ENCODE measurements at regions not wholly inside any gene's neighbourhood (a gene's known extent, or its start where the extent isn't known, plus 50 kb on each side); places are given as distances from the start of the nearest gene placed in this dataset.
"Not testable (repeated sequence)": the region's sequence is repeated elsewhere in the genome, so short reads cannot be mapped to it uniquely, and the experiment has no call there.

DNA sequence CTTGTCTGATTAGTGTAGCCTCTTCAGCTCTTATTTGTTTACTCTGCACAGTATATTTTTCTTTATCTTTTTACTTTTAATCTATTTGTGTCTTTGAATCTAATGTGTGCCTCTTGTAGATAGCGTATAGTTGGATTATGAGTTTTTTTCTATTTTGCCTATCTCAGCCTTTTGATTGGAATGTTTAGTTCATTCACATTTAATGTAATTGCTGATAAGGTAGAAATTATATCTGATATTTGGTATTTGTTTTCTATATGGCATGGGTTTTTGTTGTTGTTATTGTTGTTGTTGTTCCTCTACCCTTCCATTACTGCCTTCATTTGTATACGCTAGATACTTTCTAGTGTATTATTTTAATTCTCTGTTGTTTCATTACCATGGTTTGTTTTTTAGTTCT is 131.7 kb upstream of the GRIK3 start:
- no peak for DNase-seq

DNA sequence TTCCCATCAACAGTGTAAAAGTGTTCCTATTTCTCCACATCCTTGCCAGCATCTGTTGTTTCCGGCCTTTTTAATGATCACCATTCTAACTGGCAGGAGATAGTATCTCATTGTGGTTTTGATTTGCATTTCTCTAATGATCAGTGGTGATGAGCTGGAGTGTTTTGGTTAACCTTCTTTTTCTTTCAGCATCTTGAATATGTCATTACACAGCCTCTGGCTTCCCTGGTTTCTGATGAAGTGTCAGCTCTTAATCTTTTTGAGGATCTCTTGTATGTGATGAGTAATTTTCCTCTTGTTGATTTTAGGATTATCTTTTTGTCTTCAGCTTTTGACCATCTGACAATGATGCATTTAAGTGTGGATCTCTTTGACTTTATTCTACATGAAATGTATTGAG is 133.2 kb upstream of the GRIK3 start:
- DNase-seq = no peak

DNA sequence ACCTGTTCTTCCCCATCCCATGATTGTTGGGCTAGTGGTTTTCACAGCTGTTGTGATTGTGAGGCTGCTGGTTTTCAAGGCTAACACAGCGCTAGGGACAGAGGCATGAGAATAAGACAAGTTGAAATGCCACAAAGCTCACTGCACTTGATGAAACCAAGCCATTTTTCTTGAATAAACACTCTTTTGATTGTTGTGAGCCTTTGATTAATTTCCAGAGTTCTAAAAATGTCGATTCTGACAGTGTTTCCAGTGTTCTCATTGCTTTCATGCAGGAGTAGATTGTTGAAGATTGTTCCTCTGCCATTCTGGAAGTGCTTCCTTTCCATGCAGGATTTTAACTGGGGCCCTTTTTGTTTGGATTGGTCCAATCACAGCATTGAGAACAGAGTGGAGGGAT is 134.9 kb upstream of the GRIK3 start:
- DNase-seq = no peak

DNA sequence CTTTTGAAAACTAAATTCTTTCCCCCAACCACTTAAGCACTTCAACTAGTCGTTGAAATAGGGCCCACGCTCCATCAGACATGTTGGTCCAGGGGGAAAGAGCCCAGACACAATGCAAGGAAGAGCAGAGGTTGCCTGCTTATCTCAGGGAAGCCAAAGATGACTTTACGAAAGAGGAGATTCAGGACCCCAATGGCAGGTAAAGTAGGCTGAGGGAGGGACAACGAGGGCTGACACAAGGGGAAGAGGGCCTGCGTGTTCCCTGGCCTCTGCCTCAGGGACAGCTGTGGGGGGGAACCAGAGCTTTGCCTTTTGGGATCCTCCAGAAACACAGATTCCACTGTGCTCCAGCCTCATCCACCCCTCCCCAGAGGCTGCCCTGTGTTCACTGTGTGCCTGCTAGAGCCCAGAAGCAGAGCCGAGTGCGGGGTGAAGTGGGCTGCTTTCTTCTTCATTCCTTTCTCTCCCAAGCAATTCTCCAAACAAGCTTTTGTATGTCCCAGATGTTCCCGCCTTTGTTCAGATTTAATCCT is 135.5 kb upstream of the GRIK3 start:
- DNase-seq = no peak

DNA sequence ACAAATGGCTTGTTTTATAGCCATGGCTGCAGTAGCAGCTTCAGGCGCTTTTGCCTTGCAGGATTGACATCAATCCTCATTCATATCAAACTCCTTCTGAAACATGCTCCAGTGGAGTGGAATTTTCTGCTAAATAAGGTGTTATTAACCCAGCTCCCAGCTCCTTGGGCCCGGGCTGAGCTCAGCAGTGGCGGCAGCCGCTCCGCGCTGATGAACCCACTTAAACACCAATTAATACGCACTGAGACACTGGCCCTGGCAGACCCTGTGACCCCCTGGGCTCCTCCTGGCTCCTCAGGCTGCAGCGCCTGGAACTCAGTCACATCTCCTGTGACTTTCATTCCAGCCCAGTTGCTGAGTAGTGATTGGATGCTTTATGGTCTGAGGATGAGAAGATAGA is 137.4 kb upstream of the GRIK3 start:
- DNase-seq = no peak

DNA sequence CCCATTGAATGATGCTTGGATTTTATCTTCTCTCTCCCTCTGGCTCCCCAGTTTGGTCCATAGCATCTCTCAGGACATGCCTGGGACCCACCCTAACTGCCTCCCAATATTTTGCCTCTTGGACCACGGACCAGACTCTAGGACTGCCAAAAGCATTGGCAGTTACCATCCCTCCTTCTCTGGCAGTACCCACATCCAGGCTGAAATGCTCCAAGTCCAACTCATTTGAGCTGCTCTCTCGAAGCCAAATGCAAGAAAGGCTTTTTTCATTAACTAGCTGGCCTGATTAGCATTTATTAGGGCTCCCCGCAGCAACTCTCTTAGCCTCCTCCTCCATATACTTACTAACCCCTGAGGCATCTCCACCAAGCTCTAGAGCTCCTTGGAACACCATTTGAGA is 140.0 kb upstream of the GRIK3 start:
- DNase-seq = no peak

DNA sequence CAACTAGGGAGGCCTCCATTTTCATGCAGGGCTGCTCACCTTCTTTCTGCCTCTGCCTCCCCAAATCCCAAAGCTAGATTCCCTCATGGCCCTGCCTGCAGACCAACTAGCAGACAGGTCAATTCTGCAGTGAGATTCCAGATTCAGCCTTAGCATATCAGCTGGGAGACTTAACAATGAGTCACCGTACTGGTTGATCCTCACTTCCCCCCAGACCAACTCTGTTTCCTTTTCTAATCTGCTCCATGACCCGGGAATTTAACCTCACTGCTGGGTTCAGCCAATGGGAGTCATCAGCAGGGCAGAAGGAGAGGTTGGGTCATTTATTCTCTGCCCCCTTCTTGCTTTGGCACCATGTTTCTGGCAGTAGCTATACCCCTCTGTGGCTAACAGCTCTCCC is 140.6 kb upstream of the GRIK3 start:
- no peak for DNase-seq

DNA sequence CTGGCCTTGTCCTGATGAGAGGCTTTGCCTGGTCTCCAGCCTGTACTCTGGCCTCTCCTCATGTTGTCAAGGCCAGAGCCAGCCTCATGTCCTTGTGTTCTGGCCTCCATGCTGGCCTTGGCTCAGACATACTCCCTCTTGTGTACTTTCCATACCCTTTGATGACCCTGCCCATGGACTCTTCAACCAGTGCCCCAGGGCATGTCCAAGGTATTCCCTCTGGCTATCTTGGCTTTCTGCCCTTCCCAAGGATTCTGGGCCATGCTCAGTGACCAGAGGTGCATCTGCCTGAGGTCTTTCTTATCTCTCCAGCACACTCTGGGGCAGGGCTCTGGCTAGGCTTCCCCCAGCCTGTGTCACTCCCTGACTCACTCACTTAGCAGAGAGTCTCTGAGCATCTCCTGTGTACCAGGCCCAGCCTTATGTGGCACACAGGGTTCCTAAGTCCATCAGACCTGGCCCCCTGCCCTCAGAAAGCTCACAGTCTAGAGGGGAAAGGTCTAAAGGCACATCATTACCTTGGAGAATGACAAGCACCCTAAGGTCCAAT is 141.4 kb upstream of the GRIK3 start:
- DNase-seq = no peak

DNA sequence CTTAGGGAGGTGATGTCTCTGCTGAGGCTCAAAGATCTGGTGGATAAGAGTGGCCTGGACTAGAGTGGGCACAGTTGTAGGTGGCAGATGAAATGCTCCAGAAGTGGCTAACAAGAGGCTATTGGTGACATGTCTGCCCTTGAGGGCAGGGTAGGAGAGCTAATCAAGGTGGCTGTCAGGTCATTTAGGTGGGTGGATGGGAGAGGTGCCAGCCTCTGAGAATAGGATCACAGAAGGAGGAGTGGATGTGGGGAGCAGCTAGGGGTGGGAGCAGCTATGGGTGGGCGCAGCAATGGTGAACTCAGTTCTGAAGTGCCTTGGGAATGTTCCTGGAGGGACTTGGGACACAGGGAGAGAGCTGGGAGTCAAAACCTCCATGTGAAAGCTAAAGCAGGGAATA is 142.0 kb upstream of the GRIK3 start:
- no peak for DNase-seq

DNA sequence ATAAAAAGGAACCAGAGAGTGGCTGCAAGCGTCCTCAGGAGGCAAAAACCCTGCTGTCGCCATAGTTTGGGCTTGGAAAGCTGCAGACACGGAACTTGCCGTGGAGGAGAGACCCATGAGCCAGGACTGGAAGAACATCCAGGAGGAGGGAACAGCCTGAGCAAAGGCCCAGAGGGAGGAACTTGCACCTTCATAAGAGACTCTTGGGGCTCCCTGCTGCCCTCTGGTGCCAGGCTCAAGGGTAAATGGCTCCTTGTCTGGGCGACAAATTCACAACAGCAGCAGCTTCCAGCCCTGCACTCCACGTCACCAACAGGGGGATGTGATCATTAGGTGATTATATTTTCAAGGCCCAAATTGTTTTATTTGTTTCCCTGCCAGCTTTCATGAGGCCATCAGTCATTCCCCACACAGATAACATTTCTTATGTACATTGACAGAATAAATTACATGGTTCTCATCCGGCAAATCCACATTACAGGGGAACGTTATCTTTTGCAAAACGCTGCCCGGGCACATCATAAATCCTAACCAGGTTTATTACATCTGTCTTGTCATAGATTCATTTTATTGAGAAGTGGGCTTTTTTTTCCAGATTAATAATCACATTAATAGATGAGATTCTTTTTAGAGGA is 143.0 kb upstream of the GRIK3 start:
- peak; percentile 67 for DNase-seq

DNA sequence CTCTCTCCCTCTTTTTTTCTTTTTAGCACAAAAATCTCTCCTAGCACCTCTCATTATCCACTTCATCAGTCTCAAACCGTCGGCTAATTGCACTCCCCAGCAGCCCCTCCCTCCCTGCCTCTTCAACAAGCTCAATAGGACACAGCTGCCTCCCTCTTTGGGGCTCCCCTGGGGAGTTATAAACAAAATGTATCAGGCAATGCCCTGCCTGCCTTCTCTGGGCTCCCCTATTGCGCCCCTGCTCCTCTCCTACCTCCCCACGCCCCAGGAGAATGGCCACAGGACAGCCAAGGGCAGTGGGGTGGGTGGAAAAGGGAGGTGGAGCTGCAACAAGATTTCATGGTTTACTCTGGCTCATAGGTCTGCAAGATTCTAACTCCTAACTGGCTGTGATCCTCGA is 147.1 kb upstream of the GRIK3 start:
- DNase-seq = no peak

DNA sequence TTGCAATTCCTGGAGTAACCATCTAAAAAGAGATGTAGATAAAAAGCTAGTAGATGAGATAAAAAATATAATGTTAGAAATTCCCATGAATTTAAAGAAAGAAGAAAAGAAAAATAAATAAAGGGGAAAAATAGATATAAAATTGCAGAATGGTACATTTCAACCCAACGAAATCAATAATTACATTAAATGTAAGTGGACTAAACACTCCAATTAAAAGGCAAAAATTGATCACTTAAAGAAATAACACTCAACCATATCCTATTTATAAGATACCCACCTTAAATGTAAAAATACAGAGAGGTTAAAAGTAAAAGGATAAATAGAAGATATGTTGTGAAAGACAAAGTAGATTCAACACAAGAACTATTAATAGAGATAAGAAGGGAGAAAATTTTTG is 150.5 kb upstream of the GRIK3 start:
- no peak for DNase-seq

DNA sequence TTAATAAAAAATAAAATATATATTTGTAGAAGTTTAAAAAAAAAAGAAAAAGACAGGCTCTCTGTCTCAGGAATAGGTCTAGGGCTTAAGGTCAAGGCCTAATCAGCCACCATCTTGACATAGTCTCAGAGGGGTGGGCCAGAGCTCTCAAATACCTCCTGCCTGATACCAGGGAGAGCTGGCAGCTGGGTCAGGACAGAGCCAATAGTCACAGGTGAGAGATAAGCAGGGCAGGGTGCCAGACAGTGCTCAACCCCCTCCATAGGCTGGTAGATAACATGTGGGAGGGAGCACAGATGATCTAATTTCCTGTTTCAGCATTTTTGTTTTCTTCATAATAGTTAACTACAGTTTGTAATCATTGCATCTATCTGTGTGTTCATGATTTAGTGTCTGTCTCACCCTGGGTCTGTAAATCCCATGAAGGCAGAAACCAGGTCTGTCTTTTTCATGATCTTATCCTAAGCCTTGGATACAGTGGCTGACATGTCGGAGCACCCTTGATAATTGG is 152.0 kb upstream of the GRIK3 start:
- DNase-seq = no peak

DNA sequence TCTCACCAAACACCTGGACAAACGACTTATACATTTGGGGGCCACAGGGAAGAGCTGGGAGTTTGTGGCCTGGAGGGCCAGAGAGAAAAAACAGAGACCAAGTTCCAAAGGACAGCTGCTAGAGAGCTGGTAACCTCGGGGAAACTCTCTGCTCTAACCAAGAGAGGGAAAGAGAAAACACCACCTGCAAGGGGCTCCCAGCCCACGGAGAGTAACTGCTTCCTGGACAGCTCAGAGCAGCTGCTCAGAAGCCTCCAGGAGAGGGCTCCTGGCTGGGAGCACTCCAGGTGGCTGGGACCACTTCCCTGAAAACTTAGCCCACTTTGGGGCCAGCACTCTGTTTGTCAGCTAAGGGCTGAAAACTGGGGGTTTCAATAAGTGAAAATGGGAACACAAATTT is 154.8 kb upstream of the GRIK3 start:
- no peak for DNase-seq

DNA sequence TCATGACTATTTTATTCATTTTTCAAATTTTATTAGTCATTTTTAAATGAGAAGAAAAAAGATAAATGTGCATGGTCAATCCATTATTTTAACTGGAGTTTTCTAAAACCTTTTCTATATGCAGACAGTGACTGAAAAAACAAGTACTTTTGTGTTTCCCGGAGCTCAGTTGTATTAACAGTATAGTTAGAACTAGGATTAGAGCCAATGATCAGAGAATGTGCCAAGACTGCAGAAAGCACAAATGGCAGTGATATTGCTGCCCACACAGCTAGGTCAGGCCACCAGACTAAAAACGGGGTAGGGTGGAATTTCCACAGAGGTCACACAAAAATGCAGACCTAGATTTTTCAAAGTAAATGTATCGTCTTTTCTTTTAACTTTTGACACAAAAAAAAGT is 163.1 kb upstream of the GRIK3 start:
- no peak for DNase-seq

DNA sequence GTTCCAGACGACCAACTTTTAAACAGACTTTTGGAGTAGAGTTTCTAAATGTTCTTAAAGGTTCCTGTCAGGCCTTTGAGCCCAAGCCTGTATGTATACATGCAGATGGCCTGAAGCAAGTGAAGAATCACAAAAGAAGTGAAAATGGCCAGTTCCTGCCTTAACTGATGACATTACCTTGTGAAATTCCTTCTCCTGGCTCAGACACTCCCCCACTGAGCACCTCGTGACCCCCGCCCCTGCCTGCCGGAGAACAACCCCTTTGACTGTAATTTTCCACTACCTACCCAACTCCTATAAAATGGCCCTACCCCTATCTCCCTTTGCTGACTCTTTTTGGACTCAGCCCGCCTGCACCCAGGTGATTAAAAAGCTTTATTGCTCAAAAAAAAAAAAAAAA is 180.0 kb upstream of the GRIK3 start:
- DNase-seq = not testable (repeated sequence)

DNA sequence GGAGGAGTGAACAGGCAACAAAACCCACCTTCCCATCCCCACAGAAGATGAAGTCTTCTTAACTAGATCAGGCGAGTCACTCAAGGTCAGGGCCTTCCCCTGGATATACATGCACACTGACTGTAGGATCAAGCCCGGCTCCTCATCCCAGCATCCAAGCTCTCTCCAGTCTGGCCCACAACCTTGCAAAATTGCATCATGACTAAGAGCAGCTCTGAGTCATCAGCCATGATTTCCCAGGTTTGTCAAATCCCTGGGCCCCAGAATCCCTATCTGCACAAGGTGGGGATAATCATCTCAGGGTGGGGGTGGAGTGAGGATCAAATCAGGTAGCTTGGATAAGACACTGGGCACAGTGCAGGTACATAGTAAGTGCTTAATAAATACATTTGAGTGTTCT is 199.3 kb upstream of the GRIK3 start:
- no peak for DNase-seq

DNA sequence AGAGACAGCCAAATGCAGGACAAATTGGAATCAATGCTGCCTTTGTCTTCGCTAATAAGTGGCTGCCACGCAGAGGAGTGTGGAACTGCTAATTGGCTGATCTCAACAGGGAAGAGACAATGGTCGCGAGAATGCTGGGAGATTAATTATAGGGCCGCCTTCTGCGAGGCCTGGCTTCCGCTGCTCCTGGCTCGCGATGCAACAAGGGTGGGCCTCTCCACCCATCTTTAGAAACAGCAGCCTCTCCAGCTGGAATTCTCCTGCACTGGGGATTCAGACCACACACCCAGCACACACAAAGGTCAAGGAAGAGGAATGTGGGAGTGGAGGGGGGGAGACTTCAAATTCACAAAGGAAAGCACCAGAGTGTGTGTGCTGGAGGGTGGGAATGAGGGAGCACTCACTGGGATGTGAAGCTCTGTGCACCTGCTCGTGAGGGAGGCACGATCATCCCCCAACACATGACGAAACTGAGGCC is 200.7 kb upstream of the GRIK3 start:
- peak; percentile 92 for DNase-seq

DNA sequence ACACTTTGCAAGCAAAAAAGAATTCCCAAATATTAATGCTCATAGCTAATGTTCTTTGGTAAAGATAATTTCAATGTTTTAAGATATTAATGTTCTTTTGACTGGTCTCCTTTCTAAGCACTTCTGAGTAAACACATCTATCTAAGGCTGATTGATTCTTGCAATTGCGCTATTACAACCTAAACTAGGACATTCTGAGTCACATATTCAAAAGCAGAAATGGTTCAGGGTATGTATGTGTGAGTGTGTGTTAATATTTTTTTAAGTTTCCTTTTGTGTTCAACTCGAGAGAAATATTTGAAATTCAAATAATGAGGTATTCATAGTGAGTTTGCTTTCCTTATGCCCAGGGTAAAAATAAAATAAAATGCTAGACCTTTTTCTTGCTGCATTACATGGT is 203.6 kb upstream of the GRIK3 start:
- DNase-seq = no peak

DNA sequence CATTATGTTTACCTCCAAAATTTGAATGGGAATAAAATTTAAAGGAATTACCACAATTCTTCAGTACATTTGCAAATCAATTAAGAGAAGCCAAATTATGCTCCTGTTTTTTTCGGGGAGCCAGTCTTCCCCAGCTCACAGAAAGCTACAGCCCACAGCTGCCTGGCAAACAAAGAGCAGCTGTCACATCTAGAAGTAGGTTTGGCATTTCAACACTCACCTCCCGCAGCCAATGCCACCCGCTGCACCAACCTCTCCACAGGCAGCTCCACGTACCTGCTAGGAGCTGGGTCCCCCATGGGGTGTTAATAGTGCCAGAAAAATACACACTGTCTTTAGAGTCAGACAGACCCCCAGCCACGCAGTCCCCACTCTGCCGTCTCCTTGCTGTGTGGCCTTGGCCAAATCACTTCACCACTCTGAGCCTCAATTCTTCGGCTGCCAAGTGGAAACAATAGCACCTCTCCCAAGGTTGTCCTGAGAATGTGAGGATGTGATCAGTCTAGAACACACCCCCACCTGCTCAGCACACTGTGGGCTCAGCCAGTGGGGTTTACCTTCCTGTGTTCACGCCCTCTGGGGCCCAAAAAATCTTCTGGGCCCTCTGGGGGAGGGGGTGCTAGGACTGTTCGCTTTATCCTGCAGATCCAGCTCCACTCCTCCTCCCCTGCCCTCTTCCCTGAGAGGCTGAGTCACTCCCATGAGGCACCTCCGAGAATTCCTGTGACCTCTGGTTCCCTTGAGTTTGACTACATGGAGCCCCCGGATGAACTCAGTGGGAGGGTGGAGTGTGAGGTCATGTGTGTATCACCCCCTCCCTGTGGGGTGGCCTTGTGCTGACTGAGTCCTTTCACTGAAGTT is 204.3 kb upstream of the GRIK3 start:
- DNase-seq = peak; percentile 95

DNA sequence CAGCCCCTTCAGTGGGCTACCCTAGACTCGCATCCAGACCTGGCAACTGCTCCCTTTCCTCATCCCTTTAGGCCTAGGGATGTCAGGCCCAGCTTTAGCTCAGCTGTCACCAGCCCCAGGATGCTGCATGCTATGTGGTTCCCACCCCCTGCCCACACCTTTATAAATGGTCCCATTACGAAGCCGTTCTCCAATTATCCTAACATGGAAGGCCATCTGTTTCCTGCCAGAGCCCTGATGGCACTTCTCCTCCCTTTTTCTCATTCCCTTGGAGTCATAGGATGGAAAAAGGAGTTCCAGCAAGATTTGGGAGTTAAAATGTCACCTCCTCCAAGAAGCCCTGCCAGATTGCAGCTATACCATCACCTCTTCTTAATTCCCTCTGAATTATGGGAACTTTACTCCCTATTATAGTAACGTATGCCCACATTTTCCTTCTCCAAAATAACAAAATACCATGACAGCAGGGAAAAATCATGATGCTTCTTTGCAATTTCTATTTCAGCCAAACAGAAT is 205.0 kb upstream of the GRIK3 start:
- peak; percentile 15 for DNase-seq

DNA sequence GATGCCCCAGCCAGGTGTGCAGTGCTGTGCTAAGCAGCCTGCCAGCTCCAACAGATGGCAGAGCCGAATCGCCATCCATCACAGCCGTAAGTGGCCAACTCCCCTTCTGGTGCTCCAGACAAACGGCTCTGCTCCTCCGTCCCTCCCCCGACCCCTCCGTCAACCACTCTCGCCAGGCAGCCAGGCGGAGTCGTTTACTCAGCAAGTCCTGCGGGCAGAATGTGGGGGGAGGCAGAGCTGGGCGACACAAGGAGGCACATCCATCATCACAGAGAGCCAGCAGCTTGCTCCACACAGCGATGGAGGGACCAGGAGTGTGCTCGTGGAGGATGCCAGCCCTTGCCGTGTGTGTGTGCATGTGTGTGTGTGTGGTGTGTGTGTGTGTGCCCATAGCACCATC is 206.6 kb upstream of the GRIK3 start:
- peak; percentile 92 for DNase-seq

DNA sequence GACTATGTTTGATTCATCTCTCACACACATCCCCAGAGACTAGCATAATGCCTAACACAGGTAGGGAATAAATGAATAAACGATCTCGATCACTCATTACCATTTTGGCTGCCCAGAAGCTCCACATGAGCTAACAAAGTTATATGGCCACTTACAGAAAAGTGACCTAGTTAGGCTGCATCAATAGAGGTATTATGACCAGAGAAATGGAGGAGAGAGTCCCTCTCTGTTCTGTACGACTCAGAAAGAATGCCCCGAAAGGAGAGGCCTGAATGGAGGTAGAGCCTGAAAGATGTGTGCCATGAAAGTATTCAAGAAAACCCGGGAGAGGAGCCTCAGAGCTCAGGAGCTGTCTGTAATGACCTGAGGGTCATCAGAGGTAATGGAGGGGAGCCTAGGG is 208.2 kb upstream of the GRIK3 start:
- DNase-seq = no peak
